SK-N-DZ (cell line): ENCODE measurements at regions not wholly inside any gene's neighbourhood (a gene's known extent, or its start where the extent isn't known, plus 50 kb on each side); places are given as distances from the start of the nearest gene placed in this dataset.

Experiments used
- DNase-seq: peaks from one replicate; pipeline ENCODE4 v3.0.0-alpha.2; 2015; ENCODE audit warnings: low spot score
- small RNA-seq, 2 experiments: library from RNA; depleted of rRNA; stranded (forward); fragments of <200 nt; gene quantifications; one replicate each; pipeline ENCODE3, GENCODE V24; 2014

GRCh38 chr19:27674701-27675100 is 1538.2 kb downstream of the UQCRFS1 start:
- DNase-seq: no peak

- DNase-seq: no peak
Observed at GRCh38 chr19:27673986-27674385, 1539.0 kb downstream of the UQCRFS1 start.

GRCh38 chr19:27672309-27673047 is 1540.5 kb downstream of the UQCRFS1 start:
- no peak for DNase-seq

- DNase-seq: no peak
Observed at GRCh38 chr19:27671876-27672275, 1541.1 kb downstream of the UQCRFS1 start.

GRCh38 chr19:27660428-27660827 is 1552.5 kb downstream of the UQCRFS1 start:
- DNase-seq: no peak

- DNase-seq: no peak
Observed at GRCh38 chr19:27657271-27658051, 1555.5 kb downstream of the UQCRFS1 start.

GRCh38 chr19:27654266-27654990 is 1558.5 kb downstream of the UQCRFS1 start:
- no peak for DNase-seq

- DNase-seq: no peak
Observed at GRCh38 chr19:27652796-27653195, 1560.2 kb downstream of the UQCRFS1 start.

- no peak for DNase-seq
Observed at GRCh38 chr19:27652281-27652680, 1560.7 kb downstream of the UQCRFS1 start.

GRCh38 chr19:27647423-27647822 is 1565.5 kb downstream of the UQCRFS1 start:
- DNase-seq: no peak

GRCh38 chr19:27635401-27635800 is 1577.5 kb downstream of the UQCRFS1 start:
- DNase-seq: no peak

- DNase-seq: no peak
Observed at GRCh38 chr19:27618006-27618405, 1594.9 kb downstream of the UQCRFS1 start.

- no peak for DNase-seq
Observed at GRCh38 chr19:27580906-27581305, 1632.0 kb downstream of the UQCRFS1 start.

Small RNAs in the stretch of these regions (small RNA-seq; reads per million reads assigned to genes)
- 0 reads per million in 2 experiments for gene AC006504.6
- 0 reads per million in 2 experiments for gene RNA5SP470
